IPS-20b (cell line): ENCODE measurements at regions not wholly inside any gene's neighbourhood (a gene's known extent, or its start where the extent isn't known, plus 50 kb on each side); places are given as distances from the start of the nearest gene placed in this dataset.

ENCODE experiments used
- H3K27ac ChIP-seq: one replicate; pipeline ENCODE4 v1.5.1; 2013; ENCODE audit warnings: low read length
- H3K27me3 ChIP-seq: 2 replicates; pipeline ENCODE4 v1.6.1; 2013; ENCODE audit warnings: mild to moderate bottlenecking, low read length, inconsistent platforms; ENCODE audit not compliant: insufficient read depth
- H3K36me3 ChIP-seq: 2 replicates; pipeline ENCODE4 v1.6.1; 2013; ENCODE audit warnings: low read depth, mild to moderate bottlenecking, inconsistent platforms, low read length, moderate library complexity; ENCODE audit not compliant: insufficient read depth
- H3K4me1 ChIP-seq: 2 replicates; pipeline ENCODE4 v1.6.1; 2013; ENCODE audit warnings: mild to moderate bottlenecking, control low read depth, inconsistent platforms, low read length, moderate library complexity; ENCODE audit not compliant: insufficient read depth
- H3K4me3 ChIP-seq: 2 replicates; pipeline ENCODE4 v1.5.1; 2013; ENCODE audit warnings: mild to moderate bottlenecking, low read length, inconsistent platforms
- H3K9ac ChIP-seq: 2 replicates; pipeline ENCODE4 v1.6.1; 2013; ENCODE audit warnings: low read depth, mild to moderate bottlenecking, inconsistent platforms, low read length, moderate library complexity
- H3K9me3 ChIP-seq: 2 replicates; pipeline ENCODE4 v1.6.1; 2013; ENCODE audit warnings: mild to moderate bottlenecking, low read depth, low read length, inconsistent platforms; ENCODE audit not compliant: insufficient read depth

DNA sequence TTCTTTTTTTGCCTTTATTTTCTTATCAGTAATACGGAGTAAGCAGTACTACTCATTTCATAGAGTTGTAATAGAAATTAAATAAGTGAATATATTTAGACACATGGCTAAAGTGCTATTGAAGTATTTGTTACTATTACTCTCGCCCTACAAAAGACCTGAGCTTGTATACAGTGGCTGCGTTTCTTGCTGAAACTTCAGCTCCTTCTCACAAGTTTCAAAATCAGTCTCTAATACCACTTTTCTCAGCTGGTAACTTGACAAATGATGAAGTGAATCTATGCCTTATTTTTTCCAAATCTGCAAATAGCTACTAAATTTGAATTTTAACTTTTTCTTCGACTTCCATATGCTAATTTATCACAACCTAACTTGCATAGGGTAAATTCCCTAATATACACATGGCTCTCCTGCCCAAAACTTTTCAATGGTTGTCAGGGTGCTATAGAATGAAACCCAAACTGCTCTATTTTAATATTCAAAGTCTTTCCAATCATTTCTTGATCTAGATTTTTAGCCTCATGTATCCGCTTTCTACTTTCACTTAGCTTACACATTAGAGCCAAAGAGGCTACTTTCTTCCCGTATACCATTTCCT, 347.8 kb upstream of the GULP1 start:
- H3K4me3 ChIP-seq: no peak overlapping the region
- no peaks in the 10 kb centered on the region for H3K4me1 ChIP-seq
- no peaks in the 10 kb centered on the region for H3K27me3 ChIP-seq
- no peak overlapping the region for H3K9ac ChIP-seq
- no peaks in the 10 kb centered on the region for H3K9me3 ChIP-seq
- H3K36me3 ChIP-seq: no peaks in the 10 kb centered on the region
- H3K27ac ChIP-seq: no peak overlapping the region

GRCh38 chr2:187949859-187950258, 341.8 kb upstream of the GULP1 start:
- H3K27me3 ChIP-seq: no peaks in the 10 kb centered on the region
- no peak overlapping the region for H3K9ac ChIP-seq
- H3K4me3 ChIP-seq: no peak overlapping the region
- no peak overlapping the region for H3K27ac ChIP-seq
- H3K36me3 ChIP-seq: no peaks in the 10 kb centered on the region
- no peaks in the 10 kb centered on the region for H3K9me3 ChIP-seq
- no peaks in the 10 kb centered on the region for H3K4me1 ChIP-seq

DNA sequence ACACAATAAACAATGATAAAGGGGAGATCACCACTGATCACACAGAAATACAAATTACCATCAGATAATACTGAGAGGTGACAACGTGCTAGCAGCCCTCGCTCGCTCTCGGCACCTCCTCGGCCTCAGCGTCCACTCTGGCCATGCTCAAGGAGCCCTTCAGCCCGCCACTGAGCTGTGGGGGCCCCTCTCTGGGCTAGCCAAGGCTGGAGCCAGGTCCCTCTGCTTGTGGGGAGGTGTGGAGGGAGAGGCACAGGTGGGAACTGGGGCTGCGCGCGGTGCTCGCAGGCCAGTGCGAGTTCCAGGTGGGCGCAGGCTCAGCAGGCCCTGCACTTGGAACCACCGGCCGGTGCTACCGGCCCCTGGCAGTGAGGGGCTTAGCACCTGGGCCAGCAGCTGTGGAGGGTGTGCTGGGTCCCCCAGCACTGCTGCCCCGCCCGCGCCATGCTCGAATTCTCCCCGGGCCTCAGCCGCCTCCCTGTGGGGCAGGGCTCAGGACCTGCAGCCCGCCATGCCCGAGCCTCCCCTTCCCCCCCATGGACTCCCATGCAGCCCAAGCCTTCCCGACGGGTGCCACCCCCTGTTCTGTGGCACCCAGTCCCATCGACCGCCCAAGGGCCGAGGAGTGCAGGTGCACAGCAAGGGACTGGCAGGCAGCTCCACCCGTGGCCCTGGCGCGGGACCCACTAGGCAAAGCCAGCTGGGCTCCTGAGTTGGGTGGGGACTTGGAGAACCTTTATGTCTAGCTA, 340.0 kb upstream of the GULP1 start:
- Histone ChIP-seq H3K36me3 (no peaks in the 10 kb centered on the region), H3K27me3 (no peaks in the 10 kb centered on the region), H3K4me1 (no peaks in the 10 kb centered on the region), H3K27ac (no peak overlapping the region), H3K9me3 (no peaks in the 10 kb centered on the region), H3K9ac (no peak overlapping the region), H3K4me3 (no peak overlapping the region)

DNA sequence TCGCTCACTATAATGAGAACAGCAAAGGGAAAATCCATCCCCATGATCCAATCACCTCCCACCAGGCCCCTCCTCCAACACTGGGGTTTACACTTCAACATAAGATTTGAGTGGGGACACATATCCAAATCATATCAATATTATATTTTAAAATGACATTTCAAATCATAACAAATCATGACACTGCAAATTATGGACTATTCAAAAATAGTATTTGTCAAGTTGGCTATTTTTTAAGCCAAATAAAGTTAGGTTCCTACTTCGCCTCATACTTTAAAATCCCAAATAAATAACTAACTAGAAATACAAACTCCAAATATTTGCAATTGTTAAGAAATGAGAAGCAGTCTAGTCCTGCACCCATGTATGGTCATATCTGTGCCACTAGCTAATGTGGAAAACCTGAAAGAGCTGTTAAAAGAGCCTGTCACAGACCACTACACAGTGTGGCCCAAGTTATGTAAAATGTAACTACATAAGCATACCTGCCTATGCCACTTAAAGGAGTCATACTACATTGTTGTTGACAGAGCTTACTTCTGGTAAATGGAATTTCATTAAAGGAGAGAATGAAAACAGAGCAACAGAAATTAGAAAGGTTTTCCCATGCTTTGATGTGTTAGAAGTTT, 334.7 kb upstream of the GULP1 start:
- no peaks in the 10 kb centered on the region for H3K27me3 ChIP-seq
- no peaks in the 10 kb centered on the region for H3K36me3 ChIP-seq
- no peaks in the 10 kb centered on the region for H3K9me3 ChIP-seq

DNA sequence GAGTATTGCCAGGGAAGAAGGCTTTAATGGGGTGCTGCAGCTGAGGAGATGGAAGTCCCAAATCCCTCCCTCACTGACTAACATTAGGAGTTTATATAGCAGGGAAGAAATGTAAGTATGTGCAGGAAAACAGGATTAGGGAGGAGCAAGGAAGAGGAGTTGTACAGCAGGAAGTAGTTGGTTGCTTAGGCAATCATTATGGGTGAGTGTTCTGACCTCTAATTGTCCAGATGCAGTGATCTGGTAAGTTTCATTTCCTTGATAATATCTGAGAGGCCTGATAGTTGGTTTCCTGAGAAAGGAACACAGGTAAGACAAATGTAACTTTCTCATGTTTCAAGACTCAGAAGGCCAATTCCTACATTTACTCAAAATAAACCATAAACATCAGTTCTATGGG, 331.9 kb upstream of the GULP1 start:
- H3K27me3 ChIP-seq: no peaks in the 10 kb centered on the region
- no peak overlapping the region for H3K9ac ChIP-seq
- no peaks in the 10 kb centered on the region for H3K36me3 ChIP-seq
- H3K27ac ChIP-seq: no peak overlapping the region
- no peaks in the 10 kb centered on the region for H3K9me3 ChIP-seq
- H3K4me1 ChIP-seq: no peaks in the 10 kb centered on the region; the same call in 1 of the 2 replicates
- H3K4me3 ChIP-seq: no peak overlapping the region

More for the DNA sequence above, 334.7 kb upstream of the GULP1 start:
- Histone ChIP-seq H3K9ac (no peak overlapping the region), H3K4me3 (no peak overlapping the region), H3K4me1 (no peaks in the 10 kb centered on the region; the same call in 1 of the 2 replicates), H3K27ac (no peak overlapping the region)

DNA sequence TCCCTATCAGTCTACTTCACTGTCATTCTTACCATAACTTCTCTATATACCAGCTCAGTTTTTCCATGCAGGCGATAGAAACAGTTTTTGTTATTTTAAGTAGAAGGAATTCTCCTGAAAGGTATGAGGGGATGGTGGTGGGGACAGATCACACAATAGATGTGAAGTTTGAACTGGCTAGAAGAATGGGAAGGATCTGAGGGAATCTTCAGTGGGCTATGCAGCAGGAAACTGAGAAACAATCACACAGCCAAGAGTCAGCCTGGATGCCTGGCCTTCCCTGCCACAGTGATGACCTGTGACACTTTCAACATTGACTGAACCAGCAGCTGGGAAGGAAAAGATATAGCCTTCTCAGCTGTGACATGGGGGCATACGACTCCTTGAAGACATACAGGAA, 329.1 kb upstream of the GULP1 start:
- H3K9ac ChIP-seq: no peak overlapping the region
- no peaks in the 10 kb centered on the region for H3K36me3 ChIP-seq
- no peaks in the 10 kb centered on the region for H3K4me1 ChIP-seq
- no peaks in the 10 kb centered on the region for H3K27me3 ChIP-seq
- no peak overlapping the region for H3K4me3 ChIP-seq
- no peak overlapping the region for H3K27ac ChIP-seq
- H3K9me3 ChIP-seq: no peaks in the 10 kb centered on the region

DNA sequence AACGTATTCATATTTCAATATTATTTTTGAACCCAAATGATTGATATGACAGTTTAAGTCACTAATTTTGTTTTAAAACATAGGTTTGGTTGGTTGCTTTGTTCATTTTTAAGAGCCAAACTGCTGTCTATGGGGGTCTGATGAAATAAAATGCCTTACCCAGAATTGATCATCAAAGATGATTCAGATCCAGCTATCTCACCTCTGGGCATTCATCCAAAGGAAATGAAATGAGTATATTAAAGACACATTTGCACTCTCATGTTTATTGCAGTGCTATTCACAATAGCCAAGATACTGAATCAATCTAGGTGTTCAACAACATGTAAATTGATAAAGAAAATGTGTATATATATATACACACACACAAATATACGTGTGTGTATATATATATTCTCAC, 326.9 kb upstream of the GULP1 start:
- Histone ChIP-seq H3K4me3 (no peak overlapping the region), H3K4me1 (no peaks in the 10 kb centered on the region), H3K36me3 (no peaks in the 10 kb centered on the region), H3K27ac (no peak overlapping the region), H3K27me3 (no peaks in the 10 kb centered on the region), H3K9me3 (no peaks in the 10 kb centered on the region), H3K9ac (no peak overlapping the region)

DNA sequence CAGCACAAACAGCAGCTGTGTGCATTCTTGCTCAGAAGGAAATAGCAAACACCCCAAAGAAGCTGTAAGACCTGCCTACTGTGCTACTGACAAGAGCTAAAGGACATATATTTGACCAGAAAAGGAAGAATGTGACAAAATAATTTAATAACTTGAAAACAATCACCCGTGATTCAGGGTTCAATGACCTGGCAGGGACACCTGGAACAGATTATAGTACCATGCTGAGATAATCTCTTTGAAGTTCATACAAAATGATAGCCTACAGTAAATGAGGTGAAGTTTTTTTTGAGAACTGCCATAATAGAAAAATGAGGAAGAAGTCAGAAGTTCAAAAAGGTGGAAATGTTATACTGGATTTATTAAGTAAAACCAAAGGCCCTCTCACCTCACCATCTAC, 324.8 kb upstream of the GULP1 start:
- Histone ChIP-seq H3K4me1 (no peaks in the 10 kb centered on the region), H3K9me3 (no peaks in the 10 kb centered on the region), H3K27ac (no peak overlapping the region), H3K36me3 (no peaks in the 10 kb centered on the region), H3K9ac (no peak overlapping the region), H3K4me3 (no peak overlapping the region), H3K27me3 (no peaks in the 10 kb centered on the region)

DNA sequence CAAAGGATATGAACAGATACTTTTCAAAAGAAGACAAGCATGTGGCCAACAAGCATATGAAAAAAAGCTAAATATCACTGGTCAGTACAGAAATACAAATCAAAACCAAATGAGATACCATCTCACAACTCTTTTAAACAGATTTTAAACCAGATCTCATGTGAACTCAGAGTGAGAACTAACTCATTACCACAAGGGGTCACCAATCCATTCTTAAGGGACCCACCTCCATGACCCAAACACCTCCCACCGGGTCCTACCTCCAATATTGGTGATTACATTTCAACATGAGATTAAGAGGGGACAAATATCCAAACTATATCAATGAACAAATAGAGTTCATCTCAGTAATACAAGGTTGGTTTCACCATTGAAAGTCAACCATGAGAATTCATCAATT, 319.8 kb upstream of the GULP1 start:
- Histone ChIP-seq H3K36me3 (no peaks in the 10 kb centered on the region), H3K4me1 (peaks cover 8% of the 10 kb centered on the region), H3K9ac (no peak overlapping the region), H3K9me3 (no peaks in the 10 kb centered on the region), H3K27me3 (no peaks in the 10 kb centered on the region), H3K27ac (no peak overlapping the region), H3K4me3 (no peak overlapping the region)

GRCh38 chr2:187976259-187976985, 315.3 kb upstream of the GULP1 start:
- no peaks in the 10 kb centered on the region for H3K9me3 ChIP-seq

GRCh38 chr2:187976986-187977333, 314.7 kb upstream of the GULP1 start:
- H3K27ac ChIP-seq: no peak overlapping the region
- H3K4me3 ChIP-seq: no peak overlapping the region
- H3K27me3 ChIP-seq: no peaks in the 10 kb centered on the region
- no peaks in the 10 kb centered on the region for H3K9me3 ChIP-seq
- H3K36me3 ChIP-seq: no peaks in the 10 kb centered on the region
- H3K4me1 ChIP-seq: peaks cover 12% of the 10 kb centered on the region
- no peak overlapping the region for H3K9ac ChIP-seq

More at GRCh38 chr2:187976259-187976985, 315.3 kb upstream of the GULP1 start:
- H3K9ac ChIP-seq: no peak overlapping the region
- H3K4me3 ChIP-seq: no peak overlapping the region
- H3K4me1 ChIP-seq: peaks cover 12% of the 10 kb centered on the region
- H3K36me3 ChIP-seq: no peaks in the 10 kb centered on the region
- no peaks in the 10 kb centered on the region for H3K27me3 ChIP-seq
- H3K27ac ChIP-seq: no peak overlapping the region
